Tibial nerve (tissue), 4 donors: ENCODE measurements at regions not wholly inside any gene's neighbourhood (a gene's known extent, or its start where the extent isn't known, plus 50 kb on each side); places are given as distances from the start of the nearest gene placed in this dataset.

Experiments used
- DNase-seq, 2 donors: peaks; one replicate each; pipeline ENCODE4 v3.0.0-alpha.2; 2019; ENCODE audit warnings: low spot score in 2 of 2
- H3K27ac ChIP-seq, 4 donors: fragments of 200-600 bp; sonication (generic) in 3 of 4; one replicate each; pipeline ENCODE4 v1.5.1; 2017 to 2019; ENCODE audit warnings: mild to moderate bottlenecking in 1 of 4
- H3K27me3 ChIP-seq, 2 donors: fragments of 200-600 bp; sonication (generic) in 1 of 2; one replicate each; pipeline versions ENCODE4 v1.5.1 to v1.6.0; 2017 to 2019
- H3K36me3 ChIP-seq, 3 donors: fragments of 200-600 bp; sonication (generic); one replicate each; pipeline ENCODE4 v1.5.1; 2018 to 2019
- H3K4me1 ChIP-seq, 4 donors: fragments of 200-600 bp; sonication (generic) in 3 of 4; one replicate each; pipeline ENCODE4 v1.5.1; 2017 to 2019
- H3K4me3 ChIP-seq, 4 donors: fragments of 200-600 bp; sonication (generic) in 3 of 4; one replicate each; pipeline ENCODE4 v1.5.1; 2017 to 2019; ENCODE audit warnings: mild to moderate bottlenecking in 1 of 4, moderate library complexity in 1 of 4
- H3K9me3 ChIP-seq, 4 donors: fragments of 200-600 bp; sonication (generic) in 3 of 4; one replicate each; pipeline ENCODE4 v1.5.1; 2017 to 2019
- EP300 ChIP-seq, 2 donors: sonication (generic); formaldehyde crosslinking; IDR thresholded peaks; one replicate each; pipeline ENCODE4 v1.6.1; 2017; ENCODE audit warnings: antibody characterized with exemption in 2 of 2, mild to moderate bottlenecking in 1 of 2
- POLR2A ChIP-seq, 2 donors: fragments of 450-650 bp; IDR thresholded peaks; one replicate each; pipeline ENCODE4 v1.6.1; 2017; ENCODE audit warnings: antibody characterized with exemption in 2 of 2, mild to moderate bottlenecking in 2 of 2, moderate library complexity in 2 of 2
- WGBS, 2 donors: methylation state at CpG; one replicate each; pipeline ENCODE4 v1.1.5; 2018; 5-methylcytosine and 5-hydroxymethylcytosine counted together
- TF ChIP-seq, protein P1 (sequence below), 5 experiments: fragments of 200-600 bp in 3 of 5; fragments of 450-650 bp in 2 of 5; sonication (generic) in 3 of 5; IDR thresholded peaks; one replicate each; pipeline ENCODE4 v1.5.1; 2016 to 2019; ENCODE audit warnings: antibody characterized with exemption in 5 of 5, mild to moderate bottlenecking in 3 of 5, moderate library complexity in 2 of 5

- no peaks in the 10 kb centered on the region for H3K27me3 ChIP-seq
- 75 to 80% methylated on average over 6 of the region's 6 CpGs for WGBS, 2 donors
- no peak overlapping the region for H3K27ac ChIP-seq
- H3K4me3 ChIP-seq = no peak overlapping the region
- no peak for DNase-seq
- H3K9me3 ChIP-seq = peaks cover 0 to 4% (median 0%) of the 10 kb centered on the region in 4 donors
- H3K4me1 ChIP-seq = no peaks in the 10 kb centered on the region
- H3K36me3 ChIP-seq = no peaks in the 10 kb centered on the region
- TF ChIP-seq EP300 (IDR thresholded peaks at IDR 0.05) (no peak), POLR2A (IDR thresholded peaks at IDR 0.05) (no peak)
- TF ChIP-seq, protein P1, sequence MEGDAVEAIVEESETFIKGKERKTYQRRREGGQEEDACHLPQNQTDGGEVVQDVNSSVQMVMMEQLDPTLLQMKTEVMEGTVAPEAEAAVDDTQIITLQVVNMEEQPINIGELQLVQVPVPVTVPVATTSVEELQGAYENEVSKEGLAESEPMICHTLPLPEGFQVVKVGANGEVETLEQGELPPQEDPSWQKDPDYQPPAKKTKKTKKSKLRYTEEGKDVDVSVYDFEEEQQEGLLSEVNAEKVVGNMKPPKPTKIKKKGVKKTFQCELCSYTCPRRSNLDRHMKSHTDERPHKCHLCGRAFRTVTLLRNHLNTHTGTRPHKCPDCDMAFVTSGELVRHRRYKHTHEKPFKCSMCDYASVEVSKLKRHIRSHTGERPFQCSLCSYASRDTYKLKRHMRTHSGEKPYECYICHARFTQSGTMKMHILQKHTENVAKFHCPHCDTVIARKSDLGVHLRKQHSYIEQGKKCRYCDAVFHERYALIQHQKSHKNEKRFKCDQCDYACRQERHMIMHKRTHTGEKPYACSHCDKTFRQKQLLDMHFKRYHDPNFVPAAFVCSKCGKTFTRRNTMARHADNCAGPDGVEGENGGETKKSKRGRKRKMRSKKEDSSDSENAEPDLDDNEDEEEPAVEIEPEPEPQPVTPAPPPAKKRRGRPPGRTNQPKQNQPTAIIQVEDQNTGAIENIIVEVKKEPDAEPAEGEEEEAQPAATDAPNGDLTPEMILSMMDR (IDR thresholded peaks at IDR 0.05) = no peak
Measured at GRCh38 chr2:16374671-16375070, 291.0 kb downstream of the CYRIA start.

- no peaks in the 10 kb centered on the region for H3K27me3 ChIP-seq
- peaks cover 0 to 4% (median 0%) of the 10 kb centered on the region in 4 donors for H3K9me3 ChIP-seq
- 87 to 100% methylated on average over 1 of the region's 1 CpG for WGBS, 2 donors
- H3K36me3 ChIP-seq = no peaks in the 10 kb centered on the region
- DNase-seq = no peak
- H3K27ac ChIP-seq = no peak overlapping the region
- H3K4me3 ChIP-seq = no peak overlapping the region
- TF ChIP-seq EP300 (IDR thresholded peaks at IDR 0.05) (no peak), POLR2A (IDR thresholded peaks at IDR 0.05) (no peak)
- TF ChIP-seq, protein P1 (IDR thresholded peaks at IDR 0.05) = no peak
- no peaks in the 10 kb centered on the region for H3K4me1 ChIP-seq
Measured at GRCh38 chr2:16373341-16373740, 292.3 kb downstream of the CYRIA start.

DNA sequence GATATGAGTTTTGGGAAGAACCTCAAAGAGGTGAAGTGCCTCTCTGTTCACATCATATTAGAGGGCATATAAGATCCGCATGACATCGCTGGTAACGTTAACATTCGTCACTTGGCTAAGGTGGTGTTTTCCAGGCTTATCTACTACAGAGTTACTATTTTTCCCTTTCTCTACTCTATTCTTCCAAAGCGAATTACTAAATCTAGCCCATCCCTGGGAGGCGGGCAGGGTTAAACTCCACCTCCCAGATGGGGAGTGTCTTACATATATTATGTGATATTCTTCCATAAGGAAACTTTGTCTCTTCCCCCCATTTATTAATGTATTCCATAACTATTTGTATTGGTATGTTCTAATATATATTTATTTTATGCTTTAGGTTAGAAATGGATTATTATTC is 293.9 kb downstream of the CYRIA start:
- no peak overlapping the region for H3K4me3 ChIP-seq
- WGBS, 2 donors = 95 to 99% methylated on average over 6 of the region's 6 CpGs
- no peaks in the 10 kb centered on the region for H3K36me3 ChIP-seq
- peaks cover 0 to 4% (median 0%) of the 10 kb centered on the region in 4 donors for H3K9me3 ChIP-seq
- H3K27ac ChIP-seq = no peak overlapping the region
- no peak for DNase-seq
- H3K27me3 ChIP-seq = no peaks in the 10 kb centered on the region
- TF ChIP-seq, protein P1 (IDR thresholded peaks at IDR 0.05) = no peak
- no peak for TF ChIP-seq EP300 (IDR thresholded peaks at IDR 0.05)
- no peak for TF ChIP-seq POLR2A (IDR thresholded peaks at IDR 0.05)
- no peaks in the 10 kb centered on the region for H3K4me1 ChIP-seq

DNA sequence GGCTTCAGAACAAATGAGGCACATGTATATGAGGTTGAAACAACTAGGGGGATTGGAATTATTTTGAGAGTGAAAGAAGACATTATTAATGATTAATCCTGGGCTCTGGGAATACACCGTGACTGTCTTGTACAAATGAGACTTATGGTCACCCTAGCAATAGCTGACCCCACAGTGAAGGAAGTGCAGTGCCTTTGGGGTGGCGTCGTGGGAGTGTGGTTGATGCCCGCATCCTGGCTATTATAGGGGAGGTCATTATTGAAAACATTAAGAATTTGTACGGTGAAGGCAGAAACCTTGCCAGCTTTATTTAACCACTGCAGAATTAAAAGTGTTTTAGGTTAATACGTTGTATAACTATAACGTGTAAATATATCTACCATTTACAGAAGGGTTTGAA is 296.7 kb downstream of the CYRIA start:
- Histone ChIP-seq H3K27ac (no peak overlapping the region), H3K4me1 (no peaks in the 10 kb centered on the region), H3K4me3 (no peak overlapping the region), H3K36me3 (no peaks in the 10 kb centered on the region), H3K9me3 (peaks cover 0 to 4% (median 0%) of the 10 kb centered on the region in 4 donors), H3K27me3 (no peaks in the 10 kb centered on the region)
- DNase-seq = no peak
- 84 to 89% methylated on average over 7 of the region's 7 CpGs for WGBS, 2 donors
- TF ChIP-seq POLR2A (IDR thresholded peaks at IDR 0.05) = no peak

DNA sequence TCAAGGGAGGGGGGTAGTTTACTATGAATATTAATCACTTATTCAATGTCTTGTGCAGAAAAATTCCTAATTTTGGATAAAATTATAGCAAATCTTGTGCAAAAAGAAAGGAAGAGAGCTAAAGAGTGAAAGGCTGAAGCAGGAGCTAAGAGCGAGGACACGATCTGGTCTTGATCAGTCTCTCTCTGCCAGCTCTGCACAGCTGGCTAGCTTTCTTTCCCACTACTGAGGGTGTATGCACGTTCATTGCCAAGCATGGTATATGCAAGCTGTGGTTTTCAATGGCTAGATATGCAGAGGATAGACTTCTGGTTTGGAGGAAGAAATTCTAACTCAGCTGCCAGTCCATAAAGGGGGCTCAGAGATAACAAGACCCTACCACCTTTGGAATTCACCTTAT is 297.3 kb downstream of the CYRIA start:
- 81 to 89% methylated on average over 3 of the region's 3 CpGs for WGBS, 2 donors
- no peak overlapping the region for H3K27ac ChIP-seq
- H3K36me3 ChIP-seq = no peaks in the 10 kb centered on the region
- H3K4me3 ChIP-seq = no peak overlapping the region
- no peak for DNase-seq
- TF ChIP-seq POLR2A (IDR thresholded peaks at IDR 0.05) = no peak
- TF ChIP-seq, protein P1 (IDR thresholded peaks at IDR 0.05) = no peak
- TF ChIP-seq EP300 (IDR thresholded peaks at IDR 0.05) = no peak
- peaks cover 0 to 8% (median 0%) of the 10 kb centered on the region in 4 donors for H3K9me3 ChIP-seq
- H3K27me3 ChIP-seq = no peaks in the 10 kb centered on the region
- no peaks in the 10 kb centered on the region for H3K4me1 ChIP-seq

- no peak overlapping the region for H3K4me3 ChIP-seq
- no peak for DNase-seq
- no peaks in the 10 kb centered on the region for H3K36me3 ChIP-seq
- no peaks in the 10 kb centered on the region for H3K4me1 ChIP-seq
- no peak overlapping the region for H3K27ac ChIP-seq
- H3K9me3 ChIP-seq = peaks cover 0 to 5% (median 0%) of the 10 kb centered on the region in 4 donors
- no peak for TF ChIP-seq EP300 (IDR thresholded peaks at IDR 0.05)
- TF ChIP-seq POLR2A (IDR thresholded peaks at IDR 0.05) = no peak
- TF ChIP-seq, protein P1 (IDR thresholded peaks at IDR 0.05) = no peak
- H3K27me3 ChIP-seq = no peaks in the 10 kb centered on the region
Measured at GRCh38 chr2:16365366-16365765, 300.3 kb downstream of the CYRIA start.
